ENCODE measurements at regions not wholly inside any gene's neighbourhood (a gene's known extent, or its start where the extent isn't known, plus 50 kb on each side); places are given as distances from the start of the nearest gene placed in this dataset.
"Not testable (repeated sequence)": the region's sequence is repeated elsewhere in the genome, so short reads cannot be mapped to it uniquely, and the experiment has no call there.

GRCh38 chr7:82559193-82559805, 115.7 kb upstream of the CACNA2D1 start:
- DNase-seq, result no peak

GRCh38 chr7:82549616-82550285, 106.2 kb upstream of the CACNA2D1 start:
- no peak for DNase-seq

- DNase-seq, result no peak
Measured at GRCh38 chr7:82548141-82548688, 104.6 kb upstream of the CACNA2D1 start.

GRCh38 chr7:82542665-82543064, 99.1 kb upstream of the CACNA2D1 start:
- no peak for DNase-seq

- DNase-seq, result no peak
Measured at GRCh38 chr7:82539969-82540368, 96.4 kb upstream of the CACNA2D1 start.

GRCh38 chr7:82534684-82535083, 91.1 kb upstream of the CACNA2D1 start:
- no peak for DNase-seq

GRCh38 chr7:82530361-82530760, 86.8 kb upstream of the CACNA2D1 start:
- DNase-seq, result no peak

- no peak for DNase-seq
Measured at GRCh38 chr7:82528577-82529310, 85.2 kb upstream of the CACNA2D1 start.

DNA sequence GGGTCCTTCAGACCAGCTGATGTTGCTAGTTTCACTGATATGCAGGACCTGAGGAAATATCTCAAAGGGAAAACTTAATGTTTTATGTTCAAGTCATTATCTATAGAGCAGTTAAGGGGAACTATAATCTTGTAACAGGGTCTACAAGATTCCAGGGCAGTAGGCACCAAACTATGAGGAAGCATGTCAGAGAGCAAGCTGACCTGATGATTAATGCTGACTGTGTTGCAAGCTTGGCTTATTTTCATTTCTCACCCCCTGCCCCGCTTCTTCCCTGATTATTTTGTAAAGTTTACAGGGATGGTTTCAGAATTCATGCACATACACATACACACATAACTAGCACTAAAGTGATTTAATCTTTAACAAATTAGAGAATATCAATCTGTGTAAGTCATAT, 84.3 kb upstream of the CACNA2D1 start:
- DNase-seq, result no peak

DNA sequence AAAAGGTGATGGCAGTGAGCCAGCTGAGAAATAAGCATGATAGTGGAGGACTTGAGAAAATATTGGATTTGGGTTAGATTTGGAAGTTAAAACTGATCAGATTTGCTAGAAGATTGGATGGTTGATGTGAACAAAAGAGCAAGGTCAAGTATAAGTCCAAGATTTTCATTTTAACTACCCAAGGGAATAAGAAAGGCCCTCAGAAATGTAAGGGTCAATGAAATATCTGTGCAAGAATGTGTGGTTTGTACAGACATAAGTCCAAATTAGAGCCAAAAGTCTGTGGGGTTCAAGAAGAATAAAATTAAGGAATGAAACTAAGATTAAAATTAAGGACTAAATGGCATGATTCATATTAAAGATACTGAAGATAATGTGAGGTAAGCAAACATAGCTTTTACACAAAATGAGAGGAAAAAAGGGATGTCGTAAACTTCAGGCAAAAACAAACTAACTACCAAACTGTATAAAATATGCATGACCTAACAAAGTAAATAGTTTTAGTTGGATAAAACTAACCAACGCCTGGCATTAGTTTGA, 78.4 kb upstream of the CACNA2D1 start:
- DNase-seq, result no peak

DNA sequence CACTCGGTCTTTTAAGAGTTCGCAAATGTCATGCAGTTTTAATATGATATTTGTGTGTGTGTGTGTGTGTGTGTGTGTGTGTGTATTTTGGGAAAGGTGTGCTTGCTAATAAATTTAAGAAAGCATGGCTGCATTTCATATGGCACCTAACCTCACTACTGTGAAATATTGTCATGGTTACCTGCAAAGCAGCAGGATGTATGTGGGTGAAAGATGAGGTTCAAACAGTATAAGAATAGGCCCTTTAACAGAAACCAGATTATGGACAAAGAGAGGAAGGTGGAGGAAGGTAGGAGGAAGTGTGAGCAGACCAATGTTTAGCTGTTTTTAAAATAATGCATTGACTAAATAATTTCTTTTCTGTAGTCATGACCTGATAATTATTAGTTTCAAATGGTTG, 73.5 kb upstream of the CACNA2D1 start:
- no peak for DNase-seq

GRCh38 chr7:82511542-82511941, 68.0 kb upstream of the CACNA2D1 start:
- no peak for DNase-seq

- DNase-seq, result no peak
Measured at GRCh38 chr7:82507976-82508677, 64.5 kb upstream of the CACNA2D1 start.

- DNase-seq, result no peak
Measured at GRCh38 chr7:82507365-82507975, 63.9 kb upstream of the CACNA2D1 start.

- DNase-seq, result no peak
Measured at GRCh38 chr7:82506702-82507101, 63.1 kb upstream of the CACNA2D1 start.

DNA sequence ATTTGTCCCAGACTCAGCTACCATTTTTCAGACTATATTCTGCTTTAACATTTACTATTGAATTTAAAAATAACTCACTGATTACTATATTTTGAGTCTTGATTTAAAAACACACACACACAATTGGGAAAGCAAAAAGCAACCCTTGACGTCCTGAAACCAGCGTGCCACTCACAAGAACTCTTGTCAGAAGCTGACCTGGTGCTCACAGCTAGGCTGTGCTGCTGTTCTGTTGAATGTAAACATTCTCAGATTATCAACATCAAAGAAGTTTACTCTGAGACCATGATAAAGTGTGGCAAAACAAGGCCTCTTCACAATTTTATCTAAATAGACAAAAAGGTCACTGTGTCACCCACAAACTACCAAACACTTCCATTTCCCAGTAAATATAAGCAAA, 62.6 kb upstream of the CACNA2D1 start:
- DNase-seq, result no peak

GRCh38 chr7:82501346-82501745, 57.8 kb upstream of the CACNA2D1 start:
- DNase-seq, result no peak

DNA sequence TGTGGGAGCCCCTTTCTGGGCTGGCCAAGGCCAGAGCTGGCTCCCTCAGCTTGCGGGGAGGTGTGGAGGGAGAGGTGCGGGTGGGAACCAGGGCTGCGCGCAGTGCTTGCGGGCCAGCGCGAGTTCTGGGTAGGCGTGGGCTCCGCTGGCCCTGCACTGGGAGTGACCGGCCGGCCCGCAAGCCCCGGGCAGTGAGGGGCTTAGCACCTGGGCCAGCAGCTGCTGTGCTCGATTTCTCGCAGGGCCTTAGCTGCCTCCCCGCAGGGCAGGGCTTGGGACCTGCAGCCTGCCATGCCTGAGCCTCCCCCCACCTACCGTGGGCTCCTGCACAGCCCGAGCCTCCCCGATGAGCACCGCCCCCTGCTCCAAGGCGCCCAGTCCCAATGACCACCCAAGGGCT, 56.0 kb upstream of the CACNA2D1 start:
- not testable (repeated sequence) for DNase-seq

DNA sequence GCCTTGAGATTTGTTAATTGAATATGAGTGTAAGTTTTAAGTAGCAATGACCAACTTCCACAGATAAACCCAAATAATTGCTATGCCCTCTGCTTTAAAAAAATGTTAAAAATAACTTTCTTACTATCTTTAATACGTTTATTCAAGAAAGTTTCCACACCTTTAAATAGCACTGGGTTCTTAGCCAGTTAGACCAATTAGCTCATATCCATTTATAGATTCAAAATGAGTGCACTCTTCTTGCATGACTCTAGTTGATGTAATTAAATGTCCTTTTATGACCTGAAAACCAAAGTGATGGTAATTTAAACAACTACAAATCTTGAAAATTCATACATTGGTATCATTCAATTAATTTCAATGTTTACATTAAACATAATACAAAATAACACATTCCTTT, 50.8 kb upstream of the CACNA2D1 start:
- no peak for DNase-seq

Data from activated CD4-positive, alpha-beta T cell treated with anti-CD3 and anti-CD28 coated beads for 4 hours (primary cell).